Superior temporal gyrus (tissue), 1 donor: ENCODE measurements at regions not wholly inside any gene's neighbourhood (a gene's known extent, or its start where the extent isn't known, plus 50 kb on each side); places are given as distances from the start of the nearest gene placed in this dataset.
A peak's percentile ranks its signal among the peaks of the same experiment; 100 is the strongest.

Source experiments
- DNase-seq: peaks from one replicate; pipeline ENCODE4 v3.0.0-alpha.2; 2016; ENCODE audit errors: extremely low spot score

GRCh38 chr19:29396925-29397324 is 128.9 kb upstream of the VSTM2B start:
- no peak for DNase-seq

DNA sequence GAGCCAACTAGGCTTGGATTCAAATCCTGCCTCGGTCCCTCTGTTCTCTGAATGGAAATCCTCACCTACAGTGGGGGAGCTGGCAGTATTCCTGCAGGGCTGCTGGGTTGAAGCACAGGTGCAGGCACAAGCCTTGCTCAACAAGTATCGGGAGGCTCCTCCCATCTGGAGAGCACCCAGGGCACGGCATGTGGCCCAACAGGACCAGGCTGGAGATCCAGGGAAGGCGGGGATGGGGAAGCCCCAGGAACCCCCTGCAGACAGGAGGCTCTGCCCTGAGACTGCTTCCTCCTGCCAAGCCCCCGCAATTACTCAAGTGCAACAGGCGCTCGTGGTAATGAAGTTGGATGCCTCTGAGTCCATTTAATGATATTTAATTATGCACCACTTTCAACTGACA is 128.0 kb upstream of the VSTM2B start:
- no peak for DNase-seq

DNA sequence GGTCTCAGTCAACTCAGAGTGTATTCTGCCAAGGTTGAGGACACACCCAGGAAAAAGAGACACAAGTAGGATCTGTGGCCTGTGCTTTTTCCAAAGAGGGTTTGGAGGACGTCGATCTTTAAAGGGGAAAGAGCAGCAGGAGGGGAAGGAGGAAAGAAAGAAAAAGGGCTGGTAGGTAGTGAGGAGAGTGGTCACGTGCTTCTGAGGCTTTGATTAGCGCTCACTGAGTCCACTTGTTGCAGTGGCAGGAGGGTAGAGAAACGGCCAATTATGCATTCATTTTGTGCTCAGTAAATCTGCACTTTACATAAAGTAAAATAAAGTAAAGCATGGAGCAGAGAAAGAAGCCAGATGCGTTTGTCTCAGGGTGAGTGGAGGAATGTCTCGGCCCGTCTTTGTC is 126.0 kb upstream of the VSTM2B start:
- DNase-seq = no peak

DNA sequence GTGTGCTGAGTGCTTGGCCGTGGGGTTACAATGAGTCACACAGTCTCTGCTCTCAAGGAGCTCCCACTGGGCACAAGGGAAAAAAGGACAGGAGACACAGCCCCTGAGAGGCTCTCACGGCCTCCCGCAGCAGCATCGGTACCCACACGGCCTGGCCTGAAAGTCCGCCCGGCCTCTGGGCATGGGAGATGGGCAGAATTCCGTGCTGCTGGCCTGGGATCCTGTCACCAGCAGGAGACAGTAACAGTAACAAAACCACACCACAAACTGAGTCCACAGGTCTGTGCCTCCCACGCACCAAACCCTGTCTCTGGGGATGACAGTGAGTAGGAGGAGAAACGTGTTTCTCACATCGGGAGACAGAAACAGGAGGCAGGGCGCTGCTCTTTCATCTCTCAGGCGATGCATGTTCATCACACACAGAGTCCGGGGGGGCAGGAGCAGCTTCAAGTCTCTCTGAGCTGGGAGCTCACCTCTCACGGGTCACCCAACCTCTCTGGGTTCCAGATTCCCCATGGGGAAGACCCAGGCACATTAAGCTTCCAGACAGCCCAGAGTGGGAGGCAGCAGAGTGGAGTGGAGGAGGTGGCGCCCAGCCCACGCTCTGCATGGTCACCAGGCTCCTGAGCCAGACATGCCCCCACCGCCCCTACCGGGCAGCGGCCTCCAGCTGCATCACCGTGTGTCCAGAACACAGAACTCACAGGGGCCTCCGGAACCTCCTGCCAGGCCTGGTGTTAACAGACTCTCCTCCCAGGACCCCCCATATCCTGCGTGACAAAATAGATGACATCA is 124.7 kb upstream of the VSTM2B start:
- DNase-seq = no peak

DNA sequence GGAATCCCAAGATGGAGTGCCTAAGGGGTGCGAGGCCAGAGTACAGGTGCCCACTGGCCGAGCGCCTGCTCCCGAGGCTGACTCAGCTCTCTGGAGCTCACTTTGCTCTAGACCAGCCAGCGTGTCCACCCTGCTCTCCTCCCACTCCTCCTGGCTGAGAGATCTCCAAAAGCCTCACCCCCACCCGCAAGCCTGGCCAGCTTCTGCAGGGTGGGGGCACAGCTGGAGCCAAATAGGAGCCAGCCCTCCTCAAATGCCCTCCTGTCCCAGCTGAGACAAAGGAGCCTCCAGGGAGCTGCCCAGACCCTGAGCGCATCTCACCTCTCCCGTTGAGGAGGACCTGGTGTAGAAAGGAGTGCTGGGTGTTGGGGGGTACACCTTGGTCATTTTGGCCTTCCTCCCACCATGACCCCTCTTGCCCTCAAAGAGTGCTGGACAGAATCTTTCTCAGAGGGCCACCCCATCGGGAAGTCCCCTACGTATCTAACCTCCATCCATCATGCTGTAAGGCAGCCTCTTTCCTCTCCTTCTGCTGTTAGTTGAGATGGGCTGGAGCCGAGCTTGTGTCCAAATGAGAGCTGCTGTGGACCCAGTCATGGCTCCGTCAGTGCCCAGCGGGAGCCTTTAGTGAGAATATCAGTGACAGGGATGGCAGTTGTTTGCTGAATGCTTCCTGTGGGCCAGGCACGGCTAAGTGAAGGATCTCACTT is 123.9 kb upstream of the VSTM2B start:
- DNase-seq = no peak

DNA sequence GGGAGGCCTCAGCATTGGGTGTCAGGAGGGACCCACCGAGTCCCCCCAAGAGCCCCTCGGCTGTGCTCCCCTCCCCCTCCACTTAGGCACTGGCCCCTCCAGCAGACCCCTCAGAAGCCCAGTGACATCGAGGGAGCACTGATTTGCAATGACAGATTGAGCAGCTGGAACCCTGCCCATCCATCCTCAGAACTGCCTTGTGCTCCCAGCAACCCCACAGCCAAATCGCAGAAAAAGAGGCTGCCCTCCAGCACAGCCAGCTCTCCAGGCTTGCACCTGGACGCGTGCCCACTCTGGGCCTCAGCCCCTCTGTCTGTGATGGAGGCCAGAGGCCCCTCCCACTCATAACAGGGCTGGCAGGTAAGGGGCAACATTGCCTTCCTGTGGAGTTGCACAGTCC is 123.2 kb upstream of the VSTM2B start:
- DNase-seq = no peak

DNA sequence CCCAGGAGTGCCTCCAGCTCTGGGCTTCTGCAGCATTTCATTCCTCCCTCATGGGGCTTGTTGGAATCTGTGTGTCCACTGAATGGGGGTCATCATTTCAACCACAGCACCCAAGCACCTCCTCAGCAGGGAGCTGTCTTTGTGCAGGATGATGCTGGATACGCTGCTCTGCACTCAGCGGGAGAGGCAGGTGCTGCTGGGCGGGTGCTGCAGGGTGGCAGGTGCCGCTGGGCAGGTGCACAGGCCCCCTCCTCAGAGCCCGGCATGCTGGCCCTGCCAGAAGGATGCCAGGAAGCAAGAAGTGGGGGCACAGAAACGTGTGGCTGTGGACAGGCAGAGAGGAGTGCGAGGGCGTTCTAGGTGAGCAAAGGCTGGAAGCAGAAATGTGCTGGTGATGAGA is 121.8 kb upstream of the VSTM2B start:
- DNase-seq = no peak

DNA sequence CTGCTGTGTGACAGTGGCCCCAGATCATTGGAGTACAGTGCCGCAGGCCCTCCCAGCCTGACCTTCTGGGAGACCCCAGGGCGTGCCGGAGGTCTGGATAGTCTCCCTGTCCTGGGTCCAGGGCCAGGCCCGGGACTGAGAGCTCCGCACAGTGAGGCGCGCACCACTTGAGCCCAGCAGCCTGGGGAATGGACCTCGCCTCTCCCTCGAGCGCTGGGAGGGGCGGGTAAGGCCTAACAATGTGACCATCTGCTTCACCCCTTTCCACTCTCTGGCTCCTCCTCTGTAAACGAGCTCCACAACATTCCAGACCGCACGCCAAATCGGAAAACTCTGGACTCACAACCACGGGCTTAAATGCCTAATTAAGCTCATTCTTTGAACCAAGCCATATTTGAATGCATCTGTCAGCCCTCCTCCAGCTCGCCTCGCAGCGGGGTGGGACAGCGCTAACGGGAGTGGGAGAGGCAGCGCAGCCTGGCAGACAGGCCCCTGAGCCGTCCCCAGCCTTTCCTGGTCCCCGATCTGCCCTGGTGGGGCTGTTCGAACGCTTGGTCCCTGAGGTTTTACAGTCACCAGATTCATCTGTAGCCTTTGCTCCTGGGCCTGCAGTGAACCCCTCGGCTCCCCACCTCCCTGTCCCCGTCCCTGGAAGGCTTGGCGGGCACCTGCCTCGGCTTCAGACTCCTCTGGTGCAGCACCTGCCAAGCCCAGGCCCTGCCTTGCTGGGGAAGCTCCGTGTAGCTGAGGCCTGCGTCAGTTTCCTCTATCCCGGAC is 120.7 kb upstream of the VSTM2B start:
- peak; percentile 51 for DNase-seq

DNA sequence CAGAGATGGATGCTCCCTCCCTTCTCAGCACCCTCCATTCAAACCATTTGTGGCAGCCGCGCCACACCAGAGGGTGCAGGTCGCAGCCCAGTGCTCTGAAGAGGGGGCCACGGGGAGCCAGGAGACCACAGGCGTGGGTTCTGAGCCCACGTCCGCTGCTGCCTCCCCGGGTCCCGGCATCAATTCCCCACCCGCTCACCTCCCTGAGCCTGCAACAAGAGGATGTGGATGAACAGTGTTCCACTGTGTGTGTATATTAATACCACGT is 120.1 kb upstream of the VSTM2B start:
- no peak for DNase-seq

GRCh38 chr19:29409076-29409862 is 116.5 kb upstream of the VSTM2B start:
- DNase-seq = no peak

DNA sequence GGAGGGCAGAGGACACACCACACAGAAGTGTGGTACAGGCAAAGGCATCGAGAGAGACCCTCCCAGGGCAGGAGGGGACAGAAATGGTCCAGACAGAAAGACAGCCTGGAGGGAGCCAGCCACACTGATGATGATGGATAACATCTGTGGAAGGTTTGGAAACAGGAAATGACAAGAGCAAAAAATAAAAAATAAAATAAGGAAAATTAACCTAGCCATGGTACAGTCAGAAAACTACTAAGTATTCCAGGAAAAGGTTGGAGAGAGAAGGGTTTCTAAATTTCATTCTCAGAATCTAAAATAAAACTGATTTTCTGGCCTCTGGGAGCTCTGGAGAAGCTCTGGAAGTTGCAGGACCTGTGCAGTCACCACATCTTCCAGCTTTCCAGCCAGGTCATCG is 115.2 kb upstream of the VSTM2B start:
- no peak for DNase-seq

DNA sequence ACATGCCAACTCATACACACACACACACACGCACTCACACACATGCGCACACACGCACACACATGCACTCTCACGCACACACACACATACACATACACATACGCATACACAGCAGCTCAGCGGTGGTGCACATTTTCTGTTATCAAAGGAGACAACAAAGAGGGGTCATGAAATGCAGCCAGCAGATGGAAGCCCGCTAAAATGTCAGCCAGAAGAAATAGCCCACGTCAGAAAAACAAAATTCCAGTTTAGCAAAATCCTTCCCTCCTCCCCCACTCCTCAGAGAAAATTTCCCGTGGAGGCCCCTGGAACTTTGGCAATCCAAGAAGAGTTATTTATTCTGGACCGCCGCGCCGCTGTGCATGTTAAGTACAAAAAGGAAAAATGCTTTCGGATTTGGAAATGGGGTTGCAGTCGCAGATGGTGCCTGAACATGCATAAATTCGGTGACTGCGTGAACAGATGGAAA is 114.6 kb upstream of the VSTM2B start:
- DNase-seq = peak; percentile 67

DNA sequence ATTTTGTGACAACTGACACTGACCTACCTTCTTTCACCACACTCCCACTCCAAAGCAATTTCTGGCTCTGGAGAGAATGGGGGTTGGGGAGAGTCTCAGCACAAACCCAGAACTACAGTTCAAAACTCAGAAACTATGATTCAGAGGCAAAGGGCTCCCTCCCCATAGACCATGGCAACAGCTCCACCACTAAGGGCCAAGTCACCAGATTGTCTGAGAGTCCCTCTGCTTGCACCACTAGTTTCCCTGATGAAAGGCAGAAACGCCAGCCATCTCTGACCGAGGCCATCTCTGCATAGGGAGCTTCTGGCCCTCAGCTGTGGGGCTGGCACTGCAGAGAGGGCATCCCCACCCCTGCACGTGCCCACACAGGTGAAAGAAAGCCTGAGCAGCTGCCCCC is 112.4 kb upstream of the VSTM2B start:
- DNase-seq = no peak

DNA sequence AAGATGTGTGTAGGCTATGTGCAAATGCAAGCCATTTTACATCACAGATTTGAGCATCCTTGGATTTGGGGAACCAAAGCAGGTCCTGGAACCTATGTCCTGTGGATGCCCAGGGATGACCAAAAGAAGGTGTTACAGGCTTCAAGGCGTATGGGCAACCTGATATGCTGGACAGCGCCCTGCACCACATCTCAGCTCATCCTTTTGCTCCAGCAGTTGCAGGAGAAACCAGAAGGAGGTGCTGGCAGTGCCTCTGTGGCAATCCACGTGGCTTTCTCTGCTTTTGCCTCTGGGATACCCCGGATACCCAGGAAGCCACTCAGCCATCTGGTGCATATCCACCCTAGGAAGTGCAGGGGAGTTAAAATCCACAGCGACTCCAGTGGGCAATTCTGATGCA is 110.3 kb upstream of the VSTM2B start:
- DNase-seq = no peak

DNA sequence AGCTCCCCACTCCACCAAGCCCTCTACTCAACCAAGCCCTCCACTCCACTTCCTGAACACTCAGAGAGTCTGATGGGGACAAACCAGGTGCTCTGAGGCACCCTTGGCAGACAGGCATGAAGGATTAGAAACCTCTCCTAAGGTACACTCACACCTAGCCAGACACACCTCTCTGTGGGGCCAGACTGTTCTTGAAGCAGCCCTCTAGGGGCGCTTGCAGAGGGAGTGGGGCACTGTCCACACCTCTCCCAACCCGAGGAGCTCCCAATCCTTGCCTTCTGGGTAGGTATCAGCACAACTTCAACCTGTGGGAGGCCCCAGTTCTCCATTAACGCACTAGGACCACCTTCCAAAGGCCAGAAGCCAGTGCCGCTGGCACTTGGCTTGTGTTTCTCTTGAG is 108.7 kb upstream of the VSTM2B start:
- no peak for DNase-seq

GRCh38 chr19:29418201-29418600 is 107.6 kb upstream of the VSTM2B start:
- DNase-seq = no peak

DNA sequence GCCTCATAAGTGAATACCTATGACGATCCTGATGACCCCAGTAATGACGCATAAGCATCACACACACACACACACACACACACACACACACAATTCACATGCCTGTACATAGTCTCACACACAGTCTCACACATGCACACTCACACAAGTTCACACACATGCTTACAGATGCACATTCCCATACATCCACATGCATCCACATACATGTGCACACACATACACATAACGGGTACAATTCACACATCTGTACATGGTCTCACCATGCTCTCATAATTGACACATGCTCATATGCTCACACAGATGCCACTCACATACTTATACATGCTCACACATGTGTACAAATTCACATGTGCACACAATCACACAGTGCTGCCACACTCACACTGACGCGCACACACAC is 105.7 kb upstream of the VSTM2B start:
- DNase-seq = no peak

DNA sequence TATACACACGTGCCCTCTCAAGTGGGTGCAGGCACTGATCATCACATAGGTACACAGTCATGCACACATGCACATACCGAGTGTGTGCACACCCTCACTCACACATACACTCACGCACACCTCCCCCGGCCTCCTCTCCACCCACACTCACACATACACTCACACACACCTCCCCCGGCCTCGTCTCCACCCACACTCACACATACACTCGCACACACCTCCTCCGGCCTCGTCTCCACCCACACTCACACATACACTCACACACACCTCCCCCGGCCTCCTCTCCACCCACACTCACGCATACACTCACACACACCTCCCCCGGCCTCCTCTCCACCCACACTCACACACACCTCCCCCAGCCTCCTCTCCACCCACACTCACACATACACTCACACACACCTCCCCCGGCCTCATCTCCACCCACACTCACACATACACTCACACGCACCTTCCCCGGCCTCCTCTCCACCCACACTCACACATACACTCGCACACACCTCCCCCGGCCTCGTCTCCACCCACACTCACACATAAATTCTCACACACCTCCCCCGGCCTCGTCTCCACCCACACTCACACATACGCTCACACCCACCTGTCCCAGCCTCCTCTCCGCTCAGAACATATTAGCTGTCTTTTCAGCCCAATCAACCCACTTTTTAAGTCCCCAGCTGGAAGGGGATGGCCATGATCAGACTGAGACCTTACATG is 105.2 kb upstream of the VSTM2B start:
- no peak for DNase-seq

GRCh38 chr19:29421196-29421545 is 104.6 kb upstream of the VSTM2B start:
- DNase-seq = no peak

- DNase-seq = no peak
Measured at GRCh38 chr19:29422047-29422446, 103.7 kb upstream of the VSTM2B start.

- DNase-seq = no peak
Measured at GRCh38 chr19:29422486-29423085, 103.2 kb upstream of the VSTM2B start.
